ENCODE measurements at regions not wholly inside any gene's neighbourhood (a gene's known extent, or its start where the extent isn't known, plus 50 kb on each side); places are given as distances from the start of the nearest gene placed in this dataset.

DNA sequence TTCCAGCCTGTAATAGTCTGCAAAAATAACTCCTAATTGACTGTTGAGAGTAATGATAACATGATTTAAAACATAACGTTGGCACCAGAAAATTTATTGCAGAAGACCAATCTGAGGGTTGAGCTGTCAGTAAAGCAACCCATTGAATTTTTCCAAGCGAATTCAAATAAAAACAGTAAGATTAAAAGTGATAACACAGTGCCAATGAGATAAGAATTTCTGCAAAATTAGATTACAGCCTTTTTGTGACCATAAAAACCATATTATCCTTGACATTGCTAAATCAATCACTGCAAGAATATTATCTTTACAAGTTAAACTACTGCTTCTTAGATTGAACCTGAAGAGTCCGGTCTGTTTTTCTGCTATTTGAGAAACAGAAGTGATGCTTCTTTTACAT lies 341.4 kb downstream of the CDH11 start:
- H3K4me2 ChIP-seq (ENCODE audit: low read length), result no peak overlapping the region
- no peak overlapping the region for H3K4me3 ChIP-seq (ENCODE audit: low read length)
- no peaks in the 10 kb centered on the region for H3K79me2 ChIP-seq (replicated peaks; ENCODE audit: insufficient read depth, low read length)
- H4K20me1 ChIP-seq (ENCODE audit: insufficient read depth), result no peaks in the 10 kb centered on the region
- no peak for TF ChIP-seq SMC3 (conservative IDR thresholded peaks at IDR 0.05; ENCODE audit: poor library complexity)
- TF ChIP-seq, protein P1, sequence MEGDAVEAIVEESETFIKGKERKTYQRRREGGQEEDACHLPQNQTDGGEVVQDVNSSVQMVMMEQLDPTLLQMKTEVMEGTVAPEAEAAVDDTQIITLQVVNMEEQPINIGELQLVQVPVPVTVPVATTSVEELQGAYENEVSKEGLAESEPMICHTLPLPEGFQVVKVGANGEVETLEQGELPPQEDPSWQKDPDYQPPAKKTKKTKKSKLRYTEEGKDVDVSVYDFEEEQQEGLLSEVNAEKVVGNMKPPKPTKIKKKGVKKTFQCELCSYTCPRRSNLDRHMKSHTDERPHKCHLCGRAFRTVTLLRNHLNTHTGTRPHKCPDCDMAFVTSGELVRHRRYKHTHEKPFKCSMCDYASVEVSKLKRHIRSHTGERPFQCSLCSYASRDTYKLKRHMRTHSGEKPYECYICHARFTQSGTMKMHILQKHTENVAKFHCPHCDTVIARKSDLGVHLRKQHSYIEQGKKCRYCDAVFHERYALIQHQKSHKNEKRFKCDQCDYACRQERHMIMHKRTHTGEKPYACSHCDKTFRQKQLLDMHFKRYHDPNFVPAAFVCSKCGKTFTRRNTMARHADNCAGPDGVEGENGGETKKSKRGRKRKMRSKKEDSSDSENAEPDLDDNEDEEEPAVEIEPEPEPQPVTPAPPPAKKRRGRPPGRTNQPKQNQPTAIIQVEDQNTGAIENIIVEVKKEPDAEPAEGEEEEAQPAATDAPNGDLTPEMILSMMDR (IDR thresholded peaks at IDR 0.05; ENCODE audit: poor library complexity, severe bottlenecking), result no peak
- no peak for TF ChIP-seq EZH2 (IDR thresholded peaks at IDR 0.05; ENCODE audit: borderline replicate concordance, insufficient read depth, low read length, poor library complexity, severe bottlenecking)
- no peak for TF ChIP-seq EP300 (conservative IDR thresholded peaks at IDR 0.05; ENCODE audit: poor library complexity, severe bottlenecking)
- no peak for TF ChIP-seq POLR2AphosphoS5 (IDR thresholded peaks at IDR 0.05)
- TF ChIP-seq, protein P2, sequence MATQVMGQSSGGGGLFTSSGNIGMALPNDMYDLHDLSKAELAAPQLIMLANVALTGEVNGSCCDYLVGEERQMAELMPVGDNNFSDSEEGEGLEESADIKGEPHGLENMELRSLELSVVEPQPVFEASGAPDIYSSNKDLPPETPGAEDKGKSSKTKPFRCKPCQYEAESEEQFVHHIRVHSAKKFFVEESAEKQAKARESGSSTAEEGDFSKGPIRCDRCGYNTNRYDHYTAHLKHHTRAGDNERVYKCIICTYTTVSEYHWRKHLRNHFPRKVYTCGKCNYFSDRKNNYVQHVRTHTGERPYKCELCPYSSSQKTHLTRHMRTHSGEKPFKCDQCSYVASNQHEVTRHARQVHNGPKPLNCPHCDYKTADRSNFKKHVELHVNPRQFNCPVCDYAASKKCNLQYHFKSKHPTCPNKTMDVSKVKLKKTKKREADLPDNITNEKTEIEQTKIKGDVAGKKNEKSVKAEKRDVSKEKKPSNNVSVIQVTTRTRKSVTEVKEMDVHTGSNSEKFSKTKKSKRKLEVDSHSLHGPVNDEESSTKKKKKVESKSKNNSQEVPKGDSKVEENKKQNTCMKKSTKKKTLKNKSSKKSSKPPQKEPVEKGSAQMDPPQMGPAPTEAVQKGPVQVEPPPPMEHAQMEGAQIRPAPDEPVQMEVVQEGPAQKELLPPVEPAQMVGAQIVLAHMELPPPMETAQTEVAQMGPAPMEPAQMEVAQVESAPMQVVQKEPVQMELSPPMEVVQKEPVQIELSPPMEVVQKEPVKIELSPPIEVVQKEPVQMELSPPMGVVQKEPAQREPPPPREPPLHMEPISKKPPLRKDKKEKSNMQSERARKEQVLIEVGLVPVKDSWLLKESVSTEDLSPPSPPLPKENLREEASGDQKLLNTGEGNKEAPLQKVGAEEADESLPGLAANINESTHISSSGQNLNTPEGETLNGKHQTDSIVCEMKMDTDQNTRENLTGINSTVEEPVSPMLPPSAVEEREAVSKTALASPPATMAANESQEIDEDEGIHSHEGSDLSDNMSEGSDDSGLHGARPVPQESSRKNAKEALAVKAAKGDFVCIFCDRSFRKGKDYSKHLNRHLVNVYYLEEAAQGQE (IDR thresholded peaks at IDR 0.05; ENCODE audit: borderline replicate concordance), result no peak
- no peak for TF ChIP-seq MXI1 (conservative IDR thresholded peaks at IDR 0.05; ENCODE audit: poor library complexity, severe bottlenecking)
- no peak for TF ChIP-seq TAF1 (IDR thresholded peaks at IDR 0.05; ENCODE audit: low read depth)
- no peak for TF ChIP-seq RAD21 (conservative IDR thresholded peaks at IDR 0.05)
- no peaks in the 10 kb centered on the region for H3K27me3 ChIP-seq (ENCODE audit: insufficient read depth, low read depth, low read length)
- H3K36me3 ChIP-seq (ENCODE audit: insufficient read depth, low read length), result no peaks in the 10 kb centered on the region
- H3K9ac ChIP-seq (ENCODE audit: low read length), result no peak overlapping the region
- H3K27ac ChIP-seq (ENCODE audit: low read length), result no peak overlapping the region
- H3K9me3 ChIP-seq (ENCODE audit: low read length), result no peaks in the 10 kb centered on the region
- H3K9me2 ChIP-seq (ENCODE audit: insufficient read depth, low read length), result no peaks in the 10 kb centered on the region
- H2AFZ ChIP-seq (ENCODE audit: low read depth, low read length), result no peak overlapping the region
- H3F3A ChIP-seq (ENCODE audit: insufficient read depth, low read length, poor library complexity, severe bottlenecking), result no peaks in the 10 kb centered on the region

DNA sequence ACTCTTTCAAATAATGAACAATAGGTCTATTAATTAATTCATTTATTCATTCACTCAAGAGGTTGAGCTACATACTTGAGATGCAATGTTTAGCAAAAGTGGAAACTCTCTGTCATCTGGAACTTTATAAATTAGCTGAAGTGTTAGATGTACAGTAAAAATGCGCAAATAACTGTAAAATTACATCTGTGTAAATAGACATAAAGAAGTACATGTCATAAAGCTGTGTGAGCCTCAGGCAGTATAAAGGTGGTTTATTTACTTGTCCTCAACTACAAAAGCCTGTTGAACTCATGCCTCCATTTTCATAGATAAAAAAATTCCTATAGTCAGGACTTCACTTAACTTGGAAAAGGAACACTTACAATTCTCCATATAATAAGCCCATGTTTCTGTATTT lies 343.1 kb downstream of the CDH11 start:
- H3K27ac ChIP-seq (ENCODE audit: low read length), result no peak overlapping the region
- no peak overlapping the region for H3K9ac ChIP-seq (ENCODE audit: low read length)
- H3K9me2 ChIP-seq (ENCODE audit: insufficient read depth, low read length), result no peaks in the 10 kb centered on the region
- TF ChIP-seq SMC3 (conservative IDR thresholded peaks at IDR 0.05; ENCODE audit: poor library complexity) (no peak), RAD21 (conservative IDR thresholded peaks at IDR 0.05) (no peak), EZH2 (IDR thresholded peaks at IDR 0.05; ENCODE audit: borderline replicate concordance, insufficient read depth, low read length, poor library complexity, severe bottlenecking) (no peak), MXI1 (conservative IDR thresholded peaks at IDR 0.05; ENCODE audit: poor library complexity, severe bottlenecking) (no peak), EP300 (conservative IDR thresholded peaks at IDR 0.05; ENCODE audit: poor library complexity, severe bottlenecking) (no peak)
- TF ChIP-seq, protein P2 (IDR thresholded peaks at IDR 0.05; ENCODE audit: borderline replicate concordance), result no peak
- H3K27me3 ChIP-seq (ENCODE audit: insufficient read depth, low read depth, low read length), result no peaks in the 10 kb centered on the region
- H3K9me3 ChIP-seq (ENCODE audit: low read length), result no peaks in the 10 kb centered on the region
- no peak overlapping the region for H3K4me2 ChIP-seq (ENCODE audit: low read length)
- no peaks in the 10 kb centered on the region for H3F3A ChIP-seq (ENCODE audit: insufficient read depth, low read length, poor library complexity, severe bottlenecking)
- H3K36me3 ChIP-seq (ENCODE audit: insufficient read depth, low read length), result no peaks in the 10 kb centered on the region
- H4K20me1 ChIP-seq (ENCODE audit: insufficient read depth), result no peaks in the 10 kb centered on the region
- H2AFZ ChIP-seq (ENCODE audit: low read depth, low read length), result no peak overlapping the region
- no peak overlapping the region for H3K4me3 ChIP-seq (ENCODE audit: low read length)
- no peaks in the 10 kb centered on the region for H3K79me2 ChIP-seq (replicated peaks; ENCODE audit: insufficient read depth, low read length)
